K562 (cell line): ENCODE measurements at regions not wholly inside any gene's neighbourhood (a gene's known extent, or its start where the extent isn't known, plus 50 kb on each side); places are given as distances from the start of the nearest gene placed in this dataset.

ENCODE experiments used
- ATAC-seq: fragments of 200-7000 bp; cut with Tn5 transposase; 3 replicates; pipeline ENCODE4 v1.9.1; 2020; ENCODE audit warnings: moderate library complexity
- BruUV-seq: library from RNA; stranded (reverse); fragments of 400-500 nt; replicated peaks from 2 replicates; lab custom pipeline; 2021; lab: Mats Ljungman, UMichigan
- CTCF ChIA-PET: fragments of 300-600 bp; formaldehyde crosslinking; extraction: SDS; loops from one replicate; lab custom pipeline; 2021; ENCODE audit warnings: low intra/inter-chr PET ratio; lab: Yijun Ruan, JAX
- POLR2A ChIA-PET: fragments of 300-600, 350-650 bp; sonication (Branson Sonifier 250); formaldehyde crosslinking; extraction: SDS; loops from one replicate; lab custom pipeline; 2021; ENCODE audit warnings: antibody characterized with exemption, inconsistent platforms; lab: Yijun Ruan, JAX
- DNase-seq, 4 experiments: peaks; one replicate each; pipeline versions ENCODE4 v3.0.0 to v3.0.0-alpha.2; 2011 to 2018; ENCODE audit warnings: low spot score in 3 of 4, mixed read lengths in 3 of 4; ENCODE audit errors: extremely low read depth in 1 of 4
- FAIRE-seq: peaks from 2 replicates; lab custom pipeline; 2011; peaks lifted over from hg19 to GRCh38; lab: Jason Lieb, UNC
- H2AFZ ChIP-seq: 2 replicates; pipeline ENCODE4 v1.6.0; 2011; ENCODE audit warnings: low read depth, low read length, control low read depth, inconsistent platforms
- H3K27ac ChIP-seq: fragments of 200-600 bp; 3 replicates; pipeline ENCODE4 v1.8.0; 2011; ENCODE audit warnings: low read depth, mild to moderate bottlenecking, control low read depth, inconsistent platforms, low read length, moderate library complexity, mixed read lengths; ENCODE audit errors: extremely low read depth
- H3K27me3 ChIP-seq, 2 experiments: fragments of 300-600 bp in 1 of 2; 2 replicates in 1 of 2; 3 replicates in 1 of 2; pipeline versions ENCODE4 v1.6.0 to v1.8.0; 2011; ENCODE audit warnings: inconsistent platforms in 2 of 2, low read length in 2 of 2, mild to moderate bottlenecking in 1 of 2, mixed read lengths in 1 of 2, moderate library complexity in 1 of 2; ENCODE audit not compliant: control insufficient read depth in 2 of 2, insufficient read depth in 2 of 2
- H3K36me3 ChIP-seq: fragments of 300-600 bp; 3 replicates; pipeline ENCODE4 v1.8.0; 2011; ENCODE audit warnings: mild to moderate bottlenecking, low read length, inconsistent platforms; ENCODE audit not compliant: control insufficient read depth, insufficient read depth
- H3K4me1 ChIP-seq, 2 experiments: fragments of 200-600 bp in 1 of 2; replicated peaks in 1 of 2; 2 replicates in 1 of 2; 3 replicates in 1 of 2; pipeline versions ENCODE4 v1.5.1 to v1.8.0; 2011; ENCODE audit warnings: inconsistent platforms in 2 of 2, low read length in 2 of 2, mild to moderate bottlenecking in 1 of 2, mixed read lengths in 1 of 2, moderate library complexity in 1 of 2; ENCODE audit not compliant: control insufficient read depth in 2 of 2, insufficient read depth in 2 of 2
- H3K4me2 ChIP-seq: 2 replicates; pipeline ENCODE4 v1.6.1; 2011; ENCODE audit warnings: low read length, control low read depth, inconsistent platforms, mixed read lengths; ENCODE audit not compliant: insufficient read depth
- H3K4me3 ChIP-seq: fragments of 200-600 bp; sonication (generic), shearing (Covaris generic); 2 replicates; pipeline ENCODE4 v1.5.1; 2016; ENCODE audit warnings: control low read depth, inconsistent platforms
- H3K79me2 ChIP-seq: fragments of 200-600 bp; 3 replicates; pipeline ENCODE4 v1.8.0; 2011; ENCODE audit warnings: low read length, inconsistent platforms; ENCODE audit not compliant: control insufficient read depth, insufficient read depth
- H3K9ac ChIP-seq, 2 experiments: 2 replicates each; pipeline versions ENCODE4 v1.6.0 to v1.6.1; 2011; ENCODE audit warnings: low read depth in 2 of 2, low read length in 2 of 2, control low read depth in 1 of 2, inconsistent platforms in 1 of 2, mild to moderate bottlenecking in 1 of 2, mixed read lengths in 1 of 2; ENCODE audit not compliant: insufficient read depth in 1 of 2
- H3K9me1 ChIP-seq: one replicate; pipeline ENCODE4 v1.6.0; 2011; ENCODE audit warnings: inconsistent platforms, mild to moderate bottlenecking, low read length, moderate library complexity; ENCODE audit not compliant: control insufficient read depth, insufficient read depth
- H3K9me3 ChIP-seq: replicated peaks from 2 replicates; pipeline ENCODE4 v1.5.1; 2011; ENCODE audit warnings: low read depth, low read length, inconsistent platforms; ENCODE audit not compliant: control insufficient read depth, insufficient read depth
- H4K20me1 ChIP-seq: replicated peaks from 2 replicates; pipeline ENCODE4 v1.6.1; 2011; ENCODE audit warnings: low read length, inconsistent platforms, mixed read lengths; ENCODE audit not compliant: control insufficient read depth, insufficient read depth
- ELF4 ChIP-seq: fragments of 450-650 bp; formaldehyde crosslinking; IDR thresholded peaks from 2 replicates; pipeline ENCODE4 v1.4.0; 2022; ENCODE audit warnings: missing genetic modification characterization
- HBP1 ChIP-seq: fragments of 450-650 bp; formaldehyde crosslinking; IDR thresholded peaks from 2 replicates; pipeline ENCODE4 v1.4.0; 2022; ENCODE audit warnings: missing genetic modification characterization
- SMAD2 ChIP-seq: fragments of 150-350 bp; IDR thresholded peaks from 2 replicates; pipeline ENCODE4 v1.6.1; 2014; ENCODE audit warnings: low read depth, mild to moderate bottlenecking, low read length
- THRA ChIP-seq: fragments of 450-650 bp; IDR thresholded peaks from 2 replicates; pipeline ENCODE4 v1.6.1; 2017; ENCODE audit warnings: mild to moderate bottlenecking, moderate library complexity
- ZFP36 ChIP-seq: fragments of 150-350 bp; IDR thresholded peaks from 2 replicates; pipeline ENCODE4 v1.6.1; 2018; ENCODE audit warnings: low read length, low read depth; ENCODE audit not compliant: partially characterized antibody
- ZHX1 ChIP-seq: fragments of 150-350 bp; conservative IDR thresholded peaks from 2 replicates; pipeline ENCODE4 v1.6.1; 2014; ENCODE audit warnings: low read length
- ZNF217 ChIP-seq: sonication (generic); formaldehyde crosslinking; IDR thresholded peaks from 2 replicates; pipeline ENCODE4 v1.8.0; 2022; ENCODE audit warnings: mild to moderate bottlenecking, missing genetic modification reagents
- ZNF695 ChIP-seq: fragments of 450-650 bp; formaldehyde crosslinking; IDR thresholded peaks from 2 replicates; pipeline ENCODE4 v1.4.0; 2020; ENCODE audit warnings: mild to moderate bottlenecking, moderate library complexity
- ZZZ3 ChIP-seq: fragments of 450-650 bp; IDR thresholded peaks from 2 replicates; pipeline ENCODE4 v1.6.1; 2016; ENCODE audit warnings: antibody characterized with exemption, mild to moderate bottlenecking, moderate library complexity
- WGBS: fragments of 100-300 bp; shearing (Covaris generic); methylation state at CpG from one replicate; pipeline ENCODE4 v1.1.6; 2016; ENCODE audit warnings: low coverage, mixed read lengths; ENCODE audit not compliant: insufficient coverage; ENCODE audit errors: missing lambda C conversion rate; 5-methylcytosine and 5-hydroxymethylcytosine counted together
- in situ Hi-C: fragments of 300-500 bp; cut with MboI; formaldehyde crosslinking; loops from 4 replicates; pipeline ENCODE4 v1.15.0; 2018; ENCODE audit warnings: inconsistent platforms, mixed read lengths
- intact Hi-C: fragments of 100-400 bp; cut with micrococcal nuclease; formaldehyde crosslinking; loops from 2 replicates; pipeline ENCODE4 v1.14.2; 2022

GRCh38 chr2:195450552-195451113, 206.4 kb upstream of the SLC39A10 start:
- H3K9me3 ChIP-seq, result no peaks in the 10 kb centered on the region
- no peak for TF ChIP-seq THRA
- TF ChIP-seq, all 486 proteins: peak for 0
- ATAC-seq (peak; percentile 45; the same call in 1 of the 3 replicates), DNase-seq (no peak), FAIRE-seq (peak; percentile 61)
- Histone ChIP-seq H4K20me1 (no peaks in the 10 kb centered on the region), H3K79me2 (no peaks in the 10 kb centered on the region), H3K27me3 (no peaks in the 10 kb centered on the region), H3K4me2 (no peak overlapping the region), H3K36me3 (no peaks in the 10 kb centered on the region), H3K4me1 (no peaks in the 10 kb centered on the region), H3K27ac (no peak overlapping the region), H3K9ac (no peak overlapping the region), H2AFZ (0 out of 2 replicates have a peak overlapping the region, but pooled peaks have one; percentile 51), H3K4me3 (no peak overlapping the region), H3K9me1 (no peaks in the 10 kb centered on the region)
- WGBS, result 69% methylated on average over 3 of the region's 3 CpGs
- CTCF ChIA-PET, result no interaction called here
- in situ Hi-C loops, result no loop called here
- intact Hi-C loops, result no loop called here
- POLR2A ChIA-PET, result no interaction called here
- no TSS peak for BruUV-seq

- no peak overlapping the region for H3K9ac ChIP-seq
- no peaks in the 10 kb centered on the region for H4K20me1 ChIP-seq
- in situ Hi-C loops (no loop called here), intact Hi-C loops (no loop called here)
- no peak overlapping the region for H2AFZ ChIP-seq
- H3K9me1 ChIP-seq, result no peaks in the 10 kb centered on the region
- BruUV-seq, result no TSS peak
- no peaks in the 10 kb centered on the region for H3K4me1 ChIP-seq
- H3K4me2 ChIP-seq, result no peak overlapping the region
- WGBS, result 81% methylated on average over 5 of the region's 5 CpGs
- CTCF ChIA-PET, result no interaction called here
- no peaks in the 10 kb centered on the region for H3K27me3 ChIP-seq
- no peak overlapping the region for H3K4me3 ChIP-seq
- no peaks in the 10 kb centered on the region for H3K79me2 ChIP-seq
- POLR2A ChIA-PET, result no interaction called here
- FAIRE-seq, result peak; percentile 32
- H3K36me3 ChIP-seq, result no peaks in the 10 kb centered on the region
- no peak for ATAC-seq
- no peak for DNase-seq
- H3K9me3 ChIP-seq, result 0 out of 2 replicates have a peak, but pooled peaks cover 2% of the 10 kb centered on the region
- no peak overlapping the region for H3K27ac ChIP-seq
- TF ChIP-seq ELF4 (CRISPR knock-in tag), result no peak
- TF ChIP-seq ZZZ3, result no peak
- TF ChIP-seq ZHX1, result no peak
- no peak for TF ChIP-seq SMAD2
- no peak for TF ChIP-seq ZNF695 (CRISPR knock-in tag)
- no peak for TF ChIP-seq HBP1 (CRISPR knock-in tag)
- TF ChIP-seq ZNF217 (CRISPR knock-in tag), result no peak
- TF ChIP-seq ZFP36, result no peak
Measured at GRCh38 chr2:195447323-195447975, 209.6 kb upstream of the SLC39A10 start.
